H54 (cell line): ENCODE measurements at regions not wholly inside any gene's neighbourhood (a gene's known extent, or its start where the extent isn't known, plus 50 kb on each side); places are given as distances from the start of the nearest gene placed in this dataset.

Experiments used
- DNase-seq: peaks from one replicate; pipeline ENCODE4 v3.0.0; 2011; ENCODE audit warnings: low spot score, mixed read lengths; ENCODE audit not compliant: insufficient read length
- FAIRE-seq: peaks from 3 replicates; lab custom pipeline; 2011; peaks lifted over from hg19 to GRCh38; lab: Jason Lieb, UNC
- POLR2A ChIP-seq: IDR thresholded peaks from 2 replicates; pipeline ENCODE4 v1.6.1; 2011; ENCODE audit warnings: low read depth, mild to moderate bottlenecking, low read length

GRCh38 chr5:39555788-39556187 is 131.0 kb upstream of the DAB2 start:
- TF ChIP-seq POLR2A = no peak
- DNase-seq = no peak
- FAIRE-seq = no peak

- FAIRE-seq (peak; percentile 60), DNase-seq (peak; percentile 16)
- no peak for TF ChIP-seq POLR2A
Measured at GRCh38 chr5:39547553-39548154, 122.9 kb upstream of the DAB2 start.

GRCh38 chr5:39544941-39545340 is 120.2 kb upstream of the DAB2 start:
- FAIRE-seq (no peak), DNase-seq (no peak)
- no peak for TF ChIP-seq POLR2A

GRCh38 chr5:39543335-39543734 is 118.6 kb upstream of the DAB2 start:
- no peak for FAIRE-seq
- no peak for DNase-seq
- TF ChIP-seq POLR2A = no peak

GRCh38 chr5:39542511-39543285 is 117.9 kb upstream of the DAB2 start:
- TF ChIP-seq POLR2A = no peak
- DNase-seq = no peak
- no peak for FAIRE-seq

- no peak for TF ChIP-seq POLR2A
- FAIRE-seq (no peak), DNase-seq (no peak)
Measured at GRCh38 chr5:39541920-39542319, 117.1 kb upstream of the DAB2 start.

GRCh38 chr5:39539470-39539869 is 114.7 kb upstream of the DAB2 start:
- no peak for TF ChIP-seq POLR2A
- no peak for DNase-seq
- no peak for FAIRE-seq

- DNase-seq (no peak), FAIRE-seq (no peak)
- no peak for TF ChIP-seq POLR2A
Measured at GRCh38 chr5:39534690-39535089, 109.9 kb upstream of the DAB2 start.

- no peak for TF ChIP-seq POLR2A
- DNase-seq (no peak), FAIRE-seq (no peak)
Measured at GRCh38 chr5:39533749-39534148, 109.0 kb upstream of the DAB2 start.

- no peak for TF ChIP-seq POLR2A
- FAIRE-seq = no peak
- DNase-seq = no peak
Measured at GRCh38 chr5:39532511-39532910, 107.7 kb upstream of the DAB2 start.

- TF ChIP-seq POLR2A = no peak
- FAIRE-seq (no peak), DNase-seq (no peak)
Measured at GRCh38 chr5:39531306-39531705, 106.5 kb upstream of the DAB2 start.

- TF ChIP-seq POLR2A = no peak
- DNase-seq = no peak
- peak; percentile 82 for FAIRE-seq
Measured at GRCh38 chr5:39526914-39527477, 102.2 kb upstream of the DAB2 start.

GRCh38 chr5:39525781-39526180 is 101.0 kb upstream of the DAB2 start:
- DNase-seq = peak; percentile 36
- FAIRE-seq = peak; percentile 97

GRCh38 chr5:39525271-39525670 is 100.5 kb upstream of the DAB2 start:
- DNase-seq = no peak
- TF ChIP-seq POLR2A = no peak
- FAIRE-seq = no peak

GRCh38 chr5:39523821-39524220 is 99.0 kb upstream of the DAB2 start:
- DNase-seq = no peak
- FAIRE-seq = peak; percentile 74

More at GRCh38 chr5:39523821-39524220, 99.0 kb upstream of the DAB2 start:
- TF ChIP-seq POLR2A = no peak
